Immature natural killer cell (primary cell): ENCODE measurements at regions not wholly inside any gene's neighbourhood (a gene's known extent, or its start where the extent isn't known, plus 50 kb on each side); places are given as distances from the start of the nearest gene placed in this dataset.

Source experiments
- DNase-seq, 3 donors: peaks; one replicate each; pipeline ENCODE4 v3.0.0; 2022; ENCODE audit warnings: mixed read lengths in 1 of 3
- H3K27ac Mint-ChIP-seq, 6 donors: one replicate each; pipeline ENCODE4 v1.8.0; 2020; ENCODE audit warnings: mixed read lengths in 6 of 6, mild to moderate bottlenecking in 5 of 6, inconsistent platforms in 4 of 6, moderate library complexity in 3 of 6
- H3K27me3 Mint-ChIP-seq, 3 donors: one replicate each; pipeline ENCODE4 v1.8.0; 2020 to 2021; ENCODE audit warnings: low read depth in 3 of 3, mild to moderate bottlenecking in 3 of 3, mixed read lengths in 3 of 3, moderate library complexity in 3 of 3, inconsistent platforms in 1 of 3
- H3K36me3 Mint-ChIP-seq, 3 donors: one replicate each; pipeline ENCODE4 v1.8.0; 2020; ENCODE audit warnings: mixed read lengths in 3 of 3, inconsistent platforms in 2 of 3, mild to moderate bottlenecking in 2 of 3
- H3K4me1 Mint-ChIP-seq, 2 donors: one replicate each; pipeline ENCODE4 v1.8.0; 2020; ENCODE audit warnings: inconsistent platforms in 2 of 2, mild to moderate bottlenecking in 2 of 2, mixed read lengths in 2 of 2, moderate library complexity in 1 of 2
- H3K4me3 Mint-ChIP-seq, 5 donors: one replicate each; pipeline ENCODE4 v1.8.0; 2020; ENCODE audit warnings: mild to moderate bottlenecking in 5 of 5, mixed read lengths in 5 of 5, inconsistent platforms in 3 of 5, moderate library complexity in 3 of 5
- H3K9me3 Mint-ChIP-seq, 6 donors: one replicate each; pipeline ENCODE4 v1.8.0; 2020; ENCODE audit warnings: mild to moderate bottlenecking in 6 of 6, mixed read lengths in 6 of 6, inconsistent platforms in 4 of 6, moderate library complexity in 3 of 6

GRCh38 chrX:125736008-125736729 is 416.5 kb downstream of the TEX13C start:
- H3K4me1 Mint-ChIP-seq, result no peaks in the 10 kb centered on the region
- H3K4me3 Mint-ChIP-seq, result no peak overlapping the region
- no peak overlapping the region for H3K27ac Mint-ChIP-seq
- peaks cover 0 to 8% (median 2%) of the 10 kb centered on the region in 6 donors for H3K9me3 Mint-ChIP-seq
- peaks cover 0 to 3% (median 0%) of the 10 kb centered on the region in 3 donors for H3K27me3 Mint-ChIP-seq
- H3K36me3 Mint-ChIP-seq, result no peaks in the 10 kb centered on the region
- DNase-seq, result no peak

GRCh38 chrX:125742811-125743210 is 423.1 kb downstream of the TEX13C start:
- Mint-ChIP-seq H3K9me3 (peaks cover 0 to 2% (median 0%) of the 10 kb centered on the region in 6 donors), H3K27ac (no peak overlapping the region), H3K27me3 (peaks cover 0 to 2% (median 1%) of the 10 kb centered on the region in 3 donors), H3K4me1 (no peaks in the 10 kb centered on the region), H3K4me3 (no peak overlapping the region), H3K36me3 (no peaks in the 10 kb centered on the region)
- no peak for DNase-seq

GRCh38 chrX:125744914-125745313 is 421.2 kb downstream of the DCAF12L2 start:
- Mint-ChIP-seq H3K27me3 (peaks cover 0 to 3% (median 2%) of the 10 kb centered on the region in 3 donors), H3K27ac (no peak overlapping the region), H3K4me3 (no peak overlapping the region), H3K4me1 (no peaks in the 10 kb centered on the region), H3K36me3 (no peaks in the 10 kb centered on the region), H3K9me3 (peaks cover 0 to 4% (median 0%) of the 10 kb centered on the region in 6 donors)
- DNase-seq, result no peak

GRCh38 chrX:125757794-125758564 is 408.1 kb downstream of the DCAF12L2 start:
- Mint-ChIP-seq H3K4me3 (no peak overlapping the region), H3K27ac (no peak overlapping the region), H3K9me3 (peaks cover 0 to 6% (median 2%) of the 10 kb centered on the region in 6 donors), H3K4me1 (no peaks in the 10 kb centered on the region), H3K27me3 (peaks cover 0 to 2% (median 2%) of the 10 kb centered on the region in 3 donors), H3K36me3 (no peaks in the 10 kb centered on the region)
- no peak for DNase-seq

- Mint-ChIP-seq H3K36me3 (no peaks in the 10 kb centered on the region), H3K27me3 (peaks cover 0 to 2% (median 2%) of the 10 kb centered on the region in 3 donors), H3K4me1 (no peaks in the 10 kb centered on the region), H3K27ac (no peak overlapping the region), H3K4me3 (no peak overlapping the region), H3K9me3 (peaks cover 0 to 7% (median 3%) of the 10 kb centered on the region in 6 donors)
- no peak for DNase-seq
Observed at GRCh38 chrX:125758819-125759218, 407.3 kb downstream of the DCAF12L2 start.

- no peak overlapping the region for H3K4me3 Mint-ChIP-seq
- H3K36me3 Mint-ChIP-seq, result no peaks in the 10 kb centered on the region
- no peaks in the 10 kb centered on the region for H3K4me1 Mint-ChIP-seq
- H3K9me3 Mint-ChIP-seq, result peaks cover 0 to 7% (median 5%) of the 10 kb centered on the region in 6 donors
- peaks cover 1 to 2% (median 2%) of the 10 kb centered on the region in 3 donors for H3K27me3 Mint-ChIP-seq
- H3K27ac Mint-ChIP-seq, result no peak overlapping the region
- no peak for DNase-seq
Observed at GRCh38 chrX:125762954-125763353, 403.1 kb downstream of the DCAF12L2 start.

- no peaks in the 10 kb centered on the region for H3K36me3 Mint-ChIP-seq
- H3K27ac Mint-ChIP-seq, result no peak overlapping the region
- no peaks in the 10 kb centered on the region for H3K4me1 Mint-ChIP-seq
- no peak for DNase-seq
- H3K27me3 Mint-ChIP-seq, result peaks cover 1 to 3% (median 2%) of the 10 kb centered on the region in 3 donors
- no peak overlapping the region for H3K4me3 Mint-ChIP-seq
- H3K9me3 Mint-ChIP-seq, result peaks cover 0 to 7% (median 5%) of the 10 kb centered on the region in 6 donors
Observed at GRCh38 chrX:125765347-125765746, 400.7 kb downstream of the DCAF12L2 start.

GRCh38 chrX:125769628-125770027 is 396.5 kb downstream of the DCAF12L2 start:
- Mint-ChIP-seq H3K27me3 (peaks cover 0 to 1% (median 1%) of the 10 kb centered on the region in 3 donors), H3K9me3 (peaks cover 0 to 4% (median 0%) of the 10 kb centered on the region in 6 donors), H3K4me1 (no peaks in the 10 kb centered on the region), H3K4me3 (no peak overlapping the region), H3K36me3 (no peaks in the 10 kb centered on the region), H3K27ac (no peak overlapping the region)
- no peak for DNase-seq

GRCh38 chrX:125778261-125778660 is 387.8 kb downstream of the DCAF12L2 start:
- Mint-ChIP-seq H3K27me3 (peaks cover 0 to 1% (median 0%) of the 10 kb centered on the region in 3 donors), H3K4me1 (no peaks in the 10 kb centered on the region), H3K36me3 (no peaks in the 10 kb centered on the region), H3K9me3 (peaks cover 0 to 4% (median 0%) of the 10 kb centered on the region in 6 donors), H3K4me3 (no peak overlapping the region), H3K27ac (no peak overlapping the region)
- no peak for DNase-seq

- no peak for DNase-seq
- H3K4me3 Mint-ChIP-seq, result no peak overlapping the region
- no peaks in the 10 kb centered on the region for H3K36me3 Mint-ChIP-seq
- no peak overlapping the region for H3K27ac Mint-ChIP-seq
- peaks cover 0 to 3% (median 1%) of the 10 kb centered on the region in 3 donors for H3K27me3 Mint-ChIP-seq
- no peaks in the 10 kb centered on the region for H3K4me1 Mint-ChIP-seq
- no peaks in the 10 kb centered on the region for H3K9me3 Mint-ChIP-seq
Observed at GRCh38 chrX:125782184-125782583, 383.9 kb downstream of the DCAF12L2 start.

GRCh38 chrX:125786316-125786715 is 379.8 kb downstream of the DCAF12L2 start:
- Mint-ChIP-seq H3K9me3 (peaks cover 0 to 6% (median under 1%) of the 10 kb centered on the region in 6 donors), H3K27me3 (peaks cover 0 to 3% (median 0%) of the 10 kb centered on the region in 3 donors), H3K4me3 (no peak overlapping the region), H3K4me1 (no peaks in the 10 kb centered on the region), H3K36me3 (no peaks in the 10 kb centered on the region), H3K27ac (no peak overlapping the region)
- no peak for DNase-seq

GRCh38 chrX:125791787-125792186 is 374.3 kb downstream of the DCAF12L2 start:
- H3K27me3 Mint-ChIP-seq, result peaks cover 0 to 3% (median 0%) of the 10 kb centered on the region in 3 donors
- no peak overlapping the region for H3K27ac Mint-ChIP-seq
- peaks cover 0 to 10% (median 1%) of the 10 kb centered on the region in 6 donors for H3K9me3 Mint-ChIP-seq
- H3K36me3 Mint-ChIP-seq, result no peaks in the 10 kb centered on the region
- H3K4me3 Mint-ChIP-seq, result no peak overlapping the region
- H3K4me1 Mint-ChIP-seq, result no peaks in the 10 kb centered on the region
- no peak for DNase-seq

GRCh38 chrX:125810856-125811255 is 355.2 kb downstream of the DCAF12L2 start:
- Mint-ChIP-seq H3K27ac (no peak overlapping the region), H3K36me3 (no peaks in the 10 kb centered on the region)

GRCh38 chrX:125826080-125826479 is 340.0 kb downstream of the DCAF12L2 start:
- Mint-ChIP-seq H3K4me3 (no peak overlapping the region), H3K36me3 (no peaks in the 10 kb centered on the region), H3K27me3 (peaks cover 0 to 7% (median 0%) of the 10 kb centered on the region in 3 donors), H3K4me1 (no peaks in the 10 kb centered on the region), H3K27ac (no peak overlapping the region), H3K9me3 (peaks cover 0 to 15% (median 5%) of the 10 kb centered on the region in 6 donors)
- DNase-seq, result no peak

More at GRCh38 chrX:125810856-125811255, 355.2 kb downstream of the DCAF12L2 start:
- Mint-ChIP-seq H3K4me1 (no peaks in the 10 kb centered on the region), H3K9me3 (peaks cover 0 to 4% (median 0%) of the 10 kb centered on the region in 6 donors), H3K27me3 (peaks cover 0 to 4% (median 1%) of the 10 kb centered on the region in 3 donors), H3K4me3 (no peak overlapping the region)
- no peak for DNase-seq
